ENCODE measurements at regions not wholly inside any gene's neighbourhood (a gene's known extent, or its start where the extent isn't known, plus 50 kb on each side); places are given as distances from the start of the nearest gene placed in this dataset.

- no peak for TF ChIP-seq CTCF (conservative IDR thresholded peaks at IDR 0.05 in 1 of 2, IDR thresholded peaks at IDR 0.05 in 1 of 2; ENCODE audit: low read depth in 1 of 2, low read length in 2 of 2)
- no peak for TF ChIP-seq EZH2 (IDR thresholded peaks at IDR 0.05; ENCODE audit: low read length, missing control alignments)
Observed at GRCh38 chr12:23238957-23239356, 614.0 kb downstream of the ETNK1 start.
